ENCODE measurements at regions not wholly inside any gene's neighbourhood (a gene's known extent, or its start where the extent isn't known, plus 50 kb on each side); places are given as distances from the start of the nearest gene placed in this dataset.

GRCh38 chr18:51514128-51514527 lies 316.6 kb upstream of the MEX3C start:
- no peaks in the 10 kb centered on the region for H3K9me3 ChIP-seq (ENCODE audit: control insufficient read depth in 1 of 2, insufficient read depth in 1 of 2, low read depth in 1 of 2, low read length in 2 of 2)
- no TSS peak for BruUV-seq (replicated peaks)
- intact Hi-C loops (cut with micrococcal nuclease), result no loop called here
- no peaks in the 10 kb centered on the region for H3K9me2 ChIP-seq (ENCODE audit: insufficient read depth)
- H2AFZ ChIP-seq (ENCODE audit: low read depth, low read length, poor library complexity, severe bottlenecking), result no peak overlapping the region
- H3K79me2 ChIP-seq (ENCODE audit: insufficient read depth, low read length), result no peaks in the 10 kb centered on the region
- ChIA-PET POLR2A (interaction anchor here (1.4 kb wide), 1 partner anchor 22 kb away, joined by 3 read pairs; no protein-coding TSS in a partner anchor), RAD21 (ENCODE audit: low non-redundant PET in 1 of 2, low total read pairs in 2 of 2, uncharacterized antibody in 2 of 2, unreplicated experiment in 2 of 2) (no interaction called here), CTCF (no interaction called here)
- H3K4me2 ChIP-seq (ENCODE audit: low read length), result no peak overlapping the region
- H3K27me3 ChIP-seq (ENCODE audit: insufficient read depth, low read length), result no peaks in the 10 kb centered on the region
- no peak for ATAC-seq
- no peaks in the 10 kb centered on the region for H3K36me3 ChIP-seq (ENCODE audit: control insufficient read depth in 1 of 2, insufficient read depth in 2 of 2, low read length in 2 of 2)
- TF ChIP-seq SRF (IDR thresholded peaks at IDR 0.05; ENCODE audit: low read depth), result no peak
- no peak for TF ChIP-seq EGR1 (IDR thresholded peaks at IDR 0.05; ENCODE audit: low read depth)
- no peak for TF ChIP-seq ATF3 (IDR thresholded peaks at IDR 0.05)
- TF ChIP-seq REST (IDR thresholded peaks at IDR 0.05; ENCODE audit: low read depth), result no peak
- no peak for TF ChIP-seq JUND (IDR thresholded peaks at IDR 0.05)
- TF ChIP-seq MAX (IDR thresholded peaks at IDR 0.05), result no peak
- no peak for TF ChIP-seq TCF7L2 (IDR thresholded peaks at IDR 0.05; ENCODE audit: borderline replicate concordance, extremely low read depth, insufficient read depth, insufficient read length)
- no peak for TF ChIP-seq EZH2phosphoT487 (IDR thresholded peaks at IDR 0.05; ENCODE audit: borderline replicate concordance)
- TF ChIP-seq SIN3A (IDR thresholded peaks at IDR 0.05; ENCODE audit: low read depth), result no peak
- no peak for TF ChIP-seq ZFX (IDR thresholded peaks at IDR 0.05)
- no peak for TF ChIP-seq SP1 (IDR thresholded peaks at IDR 0.05; ENCODE audit: low read depth)
- TF ChIP-seq ZNF274 (IDR thresholded peaks at IDR 0.05; ENCODE audit: low read depth, low read length), result no peak
- TF ChIP-seq EZH2 (IDR thresholded peaks at IDR 0.05), result no peak
- TF ChIP-seq POLR2AphosphoS5 (IDR thresholded peaks at IDR 0.05; ENCODE audit: low read depth, low read length), result no peak
- no peak for TF ChIP-seq RAD21 (IDR thresholded peaks at IDR 0.05; ENCODE audit: low read depth)
- no peak for TF ChIP-seq ZBTB33 (IDR thresholded peaks at IDR 0.05; ENCODE audit: extremely low read depth, insufficient replicate concordance, low read length)
- TF ChIP-seq POLR2A (IDR thresholded peaks at IDR 0.05; ENCODE audit: borderline replicate concordance, extremely low read depth, insufficient read depth, insufficient read length), result no peak
- TF ChIP-seq CBX3 (IDR thresholded peaks at IDR 0.05; ENCODE audit: low read depth), result no peak
- TF ChIP-seq CTCF (IDR thresholded peaks at IDR 0.05 in 2 of 3, conservative IDR thresholded peaks at IDR 0.05 in 1 of 3; ENCODE audit: borderline replicate concordance in 1 of 3, insufficient read depth in 1 of 3, low read depth in 2 of 3, low read length in 2 of 3), result no peak
- TF ChIP-seq ELF1 (IDR thresholded peaks at IDR 0.05; ENCODE audit: borderline replicate concordance, low read depth), result no peak
- no peak for DNase-seq (ENCODE audit: low read depth, low spot score)
- no peak overlapping the region for H3K4me3 ChIP-seq (replicated peaks in 1 of 2; ENCODE audit: low read depth in 1 of 2, low read length in 2 of 2)
- no peak overlapping the region for H3K9ac ChIP-seq (ENCODE audit: low read length)
- H3K27ac ChIP-seq (ENCODE audit: low read depth, low read length), result no peak overlapping the region
- H4K20me1 ChIP-seq (ENCODE audit: insufficient read depth), result no peaks in the 10 kb centered on the region
- no peaks in the 10 kb centered on the region for H3K4me1 ChIP-seq (ENCODE audit: control insufficient read depth in 1 of 2, insufficient read depth in 2 of 2, low read length in 2 of 2)

All from HCT116 (cell line).